HepG2 (cell line): ENCODE measurements at regions not wholly inside any gene's neighbourhood (a gene's known extent, or its start where the extent isn't known, plus 50 kb on each side); places are given as distances from the start of the nearest gene placed in this dataset.

Experiments
- ATRX ChIP-seq: sonication (generic); formaldehyde crosslinking; IDR thresholded peaks from 2 replicates; pipeline ENCODE4 v1.4.0; 2020; ENCODE audit warnings: missing genetic modification reagents, borderline replicate concordance
- CENPT ChIP-seq: sonication (generic); formaldehyde crosslinking; IDR thresholded peaks from 2 replicates; pipeline ENCODE4 v1.8.0; 2022; ENCODE audit warnings: low read depth, mild to moderate bottlenecking, moderate library complexity, missing genetic modification reagents
- CREB1 ChIP-seq, 2 experiments: fragments of 450-650 bp in 1 of 2; IDR thresholded peaks; 2 replicates each; pipeline ENCODE4 v1.6.1; 2016 to 2017; ENCODE audit warnings: control low read depth in 1 of 2, mild to moderate bottlenecking in 1 of 2, missing compliant biosample characterization in 1 of 2, missing genetic modification characterization in 1 of 2
- CREM ChIP-seq, 2 experiments: sonication (generic) in 1 of 2; formaldehyde crosslinking in 1 of 2; IDR thresholded peaks; 2 replicates each; pipeline versions ENCODE4 v1.4.0 to v1.6.1; 2016 to 2020; ENCODE audit warnings: antibody characterized with exemption in 1 of 2, mild to moderate bottlenecking in 1 of 2, missing genetic modification reagents in 1 of 2
- FOXK1 ChIP-seq: sonication (generic); formaldehyde crosslinking; IDR thresholded peaks from 2 replicates; pipeline ENCODE4 v1.4.0; 2020; ENCODE audit warnings: low read depth, missing genetic modification reagents, borderline replicate concordance
- HDAC2 ChIP-seq: sonication (generic); formaldehyde crosslinking; IDR thresholded peaks from 2 replicates; pipeline ENCODE4 v1.4.0; 2020; ENCODE audit warnings: missing genetic modification reagents
- MAF1 ChIP-seq: sonication (generic); formaldehyde crosslinking; IDR thresholded peaks from 2 replicates; pipeline ENCODE4 v1.5.0; 2020; ENCODE audit warnings: missing genetic modification reagents, borderline replicate concordance
- NR2F1 ChIP-seq, 2 experiments: fragments of 450-650 bp in 1 of 2; formaldehyde crosslinking in 1 of 2; IDR thresholded peaks; 2 replicates each; pipeline versions ENCODE4 v1.5.0 to v1.6.1; 2016 to 2020; ENCODE audit warnings: mild to moderate bottlenecking in 1 of 2, missing compliant biosample characterization in 1 of 2, missing genetic modification reagents in 1 of 2, moderate library complexity in 1 of 2
- NR2F6 ChIP-seq, 2 experiments: IDR thresholded peaks; 2 replicates each; pipeline ENCODE4 v1.6.1; 2016; ENCODE audit warnings: antibody characterized with exemption in 1 of 2, mild to moderate bottlenecking in 1 of 2
- TARDBP ChIP-seq: sonication (generic); formaldehyde crosslinking; IDR thresholded peaks from 2 replicates; pipeline ENCODE4 v1.8.0; 2022; ENCODE audit warnings: mild to moderate bottlenecking, missing genetic modification reagents
- ZNF230 ChIP-seq: sonication (generic); formaldehyde crosslinking; IDR thresholded peaks from 2 replicates; pipeline ENCODE4 v1.4.0; 2020; ENCODE audit warnings: mild to moderate bottlenecking, missing genetic modification reagents
- ZNF235 ChIP-seq: sonication (generic); formaldehyde crosslinking; IDR thresholded peaks from 2 replicates; pipeline ENCODE4 v1.8.1; 2023; ENCODE audit warnings: mild to moderate bottlenecking, missing genetic modification reagents, borderline replicate concordance
- ZNF263 ChIP-seq: sonication (generic); formaldehyde crosslinking; IDR thresholded peaks from 2 replicates; pipeline ENCODE4 v1.4.0; 2020; ENCODE audit warnings: missing genetic modification reagents
- ZNF326 ChIP-seq: sonication (generic); formaldehyde crosslinking; IDR thresholded peaks from 2 replicates; pipeline ENCODE4 v1.4.0; 2020; ENCODE audit warnings: missing genetic modification reagents, borderline replicate concordance
- ZNF772 ChIP-seq: sonication (generic); formaldehyde crosslinking; IDR thresholded peaks from 2 replicates; pipeline ENCODE4 v1.5.0; 2020; ENCODE audit warnings: mild to moderate bottlenecking, missing genetic modification reagents
- ZNF792 ChIP-seq: IDR thresholded peaks from 2 replicates; pipeline ENCODE4 v1.6.1; 2016
- TF ChIP-seq, protein P1 (sequence below): sonication (generic); formaldehyde crosslinking; IDR thresholded peaks from 2 replicates; pipeline ENCODE4 v1.4.0; 2020; ENCODE audit warnings: missing genetic modification reagents, borderline replicate concordance
- TF ChIP-seq, protein P2 (sequence below): sonication (generic); formaldehyde crosslinking; IDR thresholded peaks from 2 replicates; pipeline ENCODE4 v1.4.0; 2020; ENCODE audit warnings: missing genetic modification reagents
- TF ChIP-seq, protein P3 (sequence below): sonication (generic); formaldehyde crosslinking; IDR thresholded peaks from 2 replicates; pipeline ENCODE4 v1.5.1; 2020; ENCODE audit warnings: missing genetic modification reagents, mild to moderate bottlenecking, borderline replicate concordance
- TF ChIP-seq, protein P4 (sequence below): sonication (generic); formaldehyde crosslinking; conservative IDR thresholded peaks from 2 replicates; pipeline ENCODE4 v1.4.0; 2020; ENCODE audit warnings: mild to moderate bottlenecking, missing genetic modification reagents, moderate library complexity

DNA sequence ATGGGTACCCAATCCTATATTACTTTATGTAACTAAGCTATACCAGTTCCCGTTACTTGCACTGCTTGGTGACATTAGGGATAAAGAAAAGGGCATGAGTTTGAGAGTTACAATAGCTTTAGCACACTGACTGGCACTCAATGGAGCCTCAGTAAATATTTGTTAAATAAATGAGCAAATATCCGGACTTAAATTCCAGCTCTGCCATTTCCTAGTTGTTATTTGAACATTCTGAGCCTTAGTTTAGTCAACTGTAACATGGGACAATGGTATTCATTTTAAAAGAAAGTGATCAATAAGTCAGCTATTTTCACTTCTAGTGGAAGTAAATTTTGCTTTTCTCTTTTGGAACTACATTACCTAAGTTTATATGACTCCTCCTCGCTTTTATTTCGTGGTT, 198.7 kb downstream of the ZC3H11B start (continued):
- TF ChIP-seq NR2F1 (CRISPR knock-in tag; IDR thresholded peaks at IDR 0.05), result peak in 1 of 2 experiments; percentile 13; a peak in 1 of 4 replicates
- no peak for TF ChIP-seq ZNF326 (CRISPR knock-in tag)
- TF ChIP-seq ZNF772 (CRISPR knock-in tag), result no peak
- TF ChIP-seq, protein P1, sequence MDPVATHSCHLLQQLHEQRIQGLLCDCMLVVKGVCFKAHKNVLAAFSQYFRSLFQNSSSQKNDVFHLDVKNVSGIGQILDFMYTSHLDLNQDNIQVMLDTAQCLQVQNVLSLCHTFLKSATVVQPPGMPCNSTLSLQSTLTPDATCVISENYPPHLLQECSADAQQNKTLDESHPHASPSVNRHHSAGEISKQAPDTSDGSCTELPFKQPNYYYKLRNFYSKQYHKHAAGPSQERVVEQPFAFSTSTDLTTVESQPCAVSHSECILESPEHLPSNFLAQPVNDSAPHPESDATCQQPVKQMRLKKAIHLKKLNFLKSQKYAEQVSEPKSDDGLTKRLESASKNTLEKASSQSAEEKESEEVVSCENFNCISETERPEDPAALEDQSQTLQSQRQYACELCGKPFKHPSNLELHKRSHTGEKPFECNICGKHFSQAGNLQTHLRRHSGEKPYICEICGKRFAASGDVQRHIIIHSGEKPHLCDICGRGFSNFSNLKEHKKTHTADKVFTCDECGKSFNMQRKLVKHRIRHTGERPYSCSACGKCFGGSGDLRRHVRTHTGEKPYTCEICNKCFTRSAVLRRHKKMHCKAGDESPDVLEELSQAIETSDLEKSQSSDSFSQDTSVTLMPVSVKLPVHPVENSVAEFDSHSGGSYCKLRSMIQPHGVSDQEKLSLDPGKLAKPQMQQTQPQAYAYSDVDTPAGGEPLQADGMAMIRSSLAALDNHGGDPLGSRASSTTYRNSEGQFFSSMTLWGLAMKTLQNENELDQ (CRISPR knock-in tag), result no peak
- TF ChIP-seq CENPT (CRISPR knock-in tag), result no peak
- TF ChIP-seq, protein P2, sequence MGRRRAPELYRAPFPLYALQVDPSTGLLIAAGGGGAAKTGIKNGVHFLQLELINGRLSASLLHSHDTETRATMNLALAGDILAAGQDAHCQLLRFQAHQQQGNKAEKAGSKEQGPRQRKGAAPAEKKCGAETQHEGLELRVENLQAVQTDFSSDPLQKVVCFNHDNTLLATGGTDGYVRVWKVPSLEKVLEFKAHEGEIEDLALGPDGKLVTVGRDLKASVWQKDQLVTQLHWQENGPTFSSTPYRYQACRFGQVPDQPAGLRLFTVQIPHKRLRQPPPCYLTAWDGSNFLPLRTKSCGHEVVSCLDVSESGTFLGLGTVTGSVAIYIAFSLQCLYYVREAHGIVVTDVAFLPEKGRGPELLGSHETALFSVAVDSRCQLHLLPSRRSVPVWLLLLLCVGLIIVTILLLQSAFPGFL (CRISPR knock-in tag), result no peak
- TF ChIP-seq NR2F6 (IDR thresholded peaks at IDR 0.05), result peak; percentile 42; the same call in 1 of the 2 replicates
- peak; percentile 48 for TF ChIP-seq NR2F6 (CRISPR knock-in tag; IDR thresholded peaks at IDR 0.05)
- TF ChIP-seq ZNF792 (CRISPR knock-in tag), result peak; percentile 52; the same call in 1 of the 2 replicates
- no peak for TF ChIP-seq MAF1 (CRISPR knock-in tag)
- TF ChIP-seq CREB1 (IDR thresholded peaks at IDR 0.05), result no peak
- TF ChIP-seq CREB1 (CRISPR knock-in tag; IDR thresholded peaks at IDR 0.05), result peak; percentile 43; the same call in 1 of the 2 replicates
- TF ChIP-seq ZNF263, result no peak
- 0 out of 2 replicates have a peak, but pooled peaks have one; percentile 35 for TF ChIP-seq HDAC2 (CRISPR knock-in tag)
- no peak for TF ChIP-seq ZNF230
- no peak for TF ChIP-seq ATRX (CRISPR knock-in tag)
- TF ChIP-seq TARDBP (CRISPR knock-in tag), result peak; percentile 56; the same call in 1 of the 2 replicates
- peak; percentile 57; the same call in 1 of the 2 replicates for TF ChIP-seq CREM (IDR thresholded peaks at IDR 0.05)
- TF ChIP-seq CREM (CRISPR knock-in tag; IDR thresholded peaks at IDR 0.05), result no peak
- TF ChIP-seq, protein P3, sequence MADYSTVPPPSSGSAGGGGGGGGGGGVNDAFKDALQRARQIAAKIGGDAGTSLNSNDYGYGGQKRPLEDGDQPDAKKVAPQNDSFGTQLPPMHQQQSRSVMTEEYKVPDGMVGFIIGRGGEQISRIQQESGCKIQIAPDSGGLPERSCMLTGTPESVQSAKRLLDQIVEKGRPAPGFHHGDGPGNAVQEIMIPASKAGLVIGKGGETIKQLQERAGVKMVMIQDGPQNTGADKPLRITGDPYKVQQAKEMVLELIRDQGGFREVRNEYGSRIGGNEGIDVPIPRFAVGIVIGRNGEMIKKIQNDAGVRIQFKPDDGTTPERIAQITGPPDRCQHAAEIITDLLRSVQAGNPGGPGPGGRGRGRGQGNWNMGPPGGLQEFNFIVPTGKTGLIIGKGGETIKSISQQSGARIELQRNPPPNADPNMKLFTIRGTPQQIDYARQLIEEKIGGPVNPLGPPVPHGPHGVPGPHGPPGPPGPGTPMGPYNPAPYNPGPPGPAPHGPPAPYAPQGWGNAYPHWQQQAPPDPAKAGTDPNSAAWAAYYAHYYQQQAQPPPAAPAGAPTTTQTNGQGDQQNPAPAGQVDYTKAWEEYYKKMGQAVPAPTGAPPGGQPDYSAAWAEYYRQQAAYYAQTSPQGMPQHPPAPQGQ (CRISPR knock-in tag), result no peak
- peak; percentile 51; the same call in 1 of the 2 replicates for TF ChIP-seq FOXK1 (CRISPR knock-in tag)
- TF ChIP-seq, protein P4, sequence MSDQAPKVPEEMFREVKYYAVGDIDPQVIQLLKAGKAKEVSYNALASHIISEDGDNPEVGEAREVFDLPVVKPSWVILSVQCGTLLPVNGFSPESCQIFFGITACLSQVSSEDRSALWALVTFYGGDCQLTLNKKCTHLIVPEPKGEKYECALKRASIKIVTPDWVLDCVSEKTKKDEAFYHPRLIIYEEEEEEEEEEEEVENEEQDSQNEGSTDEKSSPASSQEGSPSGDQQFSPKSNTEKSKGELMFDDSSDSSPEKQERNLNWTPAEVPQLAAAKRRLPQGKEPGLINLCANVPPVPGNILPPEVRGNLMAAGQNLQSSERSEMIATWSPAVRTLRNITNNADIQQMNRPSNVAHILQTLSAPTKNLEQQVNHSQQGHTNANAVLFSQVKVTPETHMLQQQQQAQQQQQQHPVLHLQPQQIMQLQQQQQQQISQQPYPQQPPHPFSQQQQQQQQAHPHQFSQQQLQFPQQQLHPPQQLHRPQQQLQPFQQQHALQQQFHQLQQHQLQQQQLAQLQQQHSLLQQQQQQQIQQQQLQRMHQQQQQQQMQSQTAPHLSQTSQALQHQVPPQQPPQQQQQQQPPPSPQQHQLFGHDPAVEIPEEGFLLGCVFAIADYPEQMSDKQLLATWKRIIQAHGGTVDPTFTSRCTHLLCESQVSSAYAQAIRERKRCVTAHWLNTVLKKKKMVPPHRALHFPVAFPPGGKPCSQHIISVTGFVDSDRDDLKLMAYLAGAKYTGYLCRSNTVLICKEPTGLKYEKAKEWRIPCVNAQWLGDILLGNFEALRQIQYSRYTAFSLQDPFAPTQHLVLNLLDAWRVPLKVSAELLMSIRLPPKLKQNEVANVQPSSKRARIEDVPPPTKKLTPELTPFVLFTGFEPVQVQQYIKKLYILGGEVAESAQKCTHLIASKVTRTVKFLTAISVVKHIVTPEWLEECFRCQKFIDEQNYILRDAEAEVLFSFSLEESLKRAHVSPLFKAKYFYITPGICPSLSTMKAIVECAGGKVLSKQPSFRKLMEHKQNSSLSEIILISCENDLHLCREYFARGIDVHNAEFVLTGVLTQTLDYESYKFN (CRISPR knock-in tag), result peak; percentile 88
- TF ChIP-seq ZNF235 (CRISPR knock-in tag), result no peak
